ENCODE measurements at regions not wholly inside any gene's neighbourhood (a gene's known extent, or its start where the extent isn't known, plus 50 kb on each side); places are given as distances from the start of the nearest gene placed in this dataset.

- no peak for DNase-seq (ENCODE audit: low read depth in 4 of 4, low spot score in 2 of 4)
These were observed 54.0 kb upstream of the CCN2 start for GRCh38 chr6:132005178-132005577.

GRCh38 chr6:132004668-132005067 is 53.5 kb upstream of the CCN2 start:
- DNase-seq (ENCODE audit: low read depth in 4 of 4, low spot score in 2 of 4): no peak

DNA sequence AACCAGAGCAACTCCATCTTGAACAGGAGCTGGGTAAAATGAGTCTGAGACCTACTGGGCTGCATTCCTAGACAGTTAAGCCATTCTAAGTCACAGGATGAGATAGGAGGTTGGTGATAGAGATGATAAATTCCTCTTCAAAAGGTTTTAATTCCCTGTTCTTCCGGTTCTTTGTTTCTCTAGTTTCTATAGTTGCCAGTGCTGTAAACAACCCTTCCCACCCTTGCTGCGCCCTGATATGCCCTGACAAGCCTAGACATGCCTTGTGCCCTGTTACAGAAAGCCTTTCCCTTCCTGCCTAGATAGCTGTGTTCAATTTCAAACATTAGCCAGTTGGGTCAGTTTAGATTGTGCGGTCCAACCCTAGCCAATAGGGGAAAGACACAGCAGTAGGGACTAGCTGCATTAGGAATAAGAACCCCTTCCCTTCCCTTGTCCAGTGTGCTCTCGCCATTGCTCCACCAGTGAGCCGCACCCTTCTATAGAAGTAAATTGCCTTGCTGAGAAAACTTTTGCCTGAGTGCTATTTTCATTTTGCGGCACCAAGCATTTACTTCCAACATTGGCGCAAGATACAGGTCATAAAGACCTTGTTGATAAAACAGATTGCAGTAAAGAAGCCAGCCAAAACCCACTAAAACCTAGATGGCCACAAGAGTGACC is 52.5 kb upstream of the CCN2 start:
- no peak for DNase-seq (ENCODE audit: low read depth in 4 of 4, low spot score in 2 of 4)

Measured in left renal cortex interstitium (tissue), 4 donors.